ENCODE measurements at regions not wholly inside any gene's neighbourhood (a gene's known extent, or its start where the extent isn't known, plus 50 kb on each side); places are given as distances from the start of the nearest gene placed in this dataset.

DNA sequence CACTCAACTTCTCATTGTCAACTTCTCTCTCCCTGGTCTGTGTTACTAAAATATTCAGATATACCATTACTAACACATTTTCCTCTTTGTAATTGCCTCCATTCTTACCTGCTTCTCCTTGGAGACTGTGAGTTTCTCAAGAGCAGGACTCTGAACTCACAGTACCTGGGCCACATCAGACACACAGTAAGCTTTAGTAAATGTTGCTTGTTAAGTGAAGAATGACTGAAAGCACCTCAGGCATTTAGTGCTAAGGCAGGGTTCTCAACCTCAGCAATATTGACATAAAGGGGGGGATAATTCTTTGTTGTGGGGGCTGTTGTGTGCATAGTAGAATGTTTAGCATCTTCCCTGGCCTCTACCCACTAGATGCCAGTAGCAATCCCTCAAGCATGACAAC lies 72.0 kb upstream of the RAB11FIP2 start:
- no peak for TF ChIP-seq CTCF (IDR thresholded peaks at IDR 0.05; ENCODE audit: borderline replicate concordance, insufficient read depth, low read depth, low read length)
- H3K4me3 ChIP-seq (ENCODE audit: low read depth, low read length) = no peak overlapping the region

GRCh38 chr10:118116715-118117449 lies 70.1 kb upstream of the RAB11FIP2 start:
- no peak for TF ChIP-seq CTCF (IDR thresholded peaks at IDR 0.05; ENCODE audit: borderline replicate concordance, insufficient read depth, low read depth, low read length)
- H3K4me3 ChIP-seq (ENCODE audit: low read depth, low read length) = no peak overlapping the region

- no peak for TF ChIP-seq CTCF (IDR thresholded peaks at IDR 0.05; ENCODE audit: borderline replicate concordance, insufficient read depth, low read depth, low read length)
- H3K4me3 ChIP-seq (ENCODE audit: low read depth, low read length) = no peak overlapping the region
These were observed 69.6 kb upstream of the RAB11FIP2 start for GRCh38 chr10:118116362-118116714.

DNA sequence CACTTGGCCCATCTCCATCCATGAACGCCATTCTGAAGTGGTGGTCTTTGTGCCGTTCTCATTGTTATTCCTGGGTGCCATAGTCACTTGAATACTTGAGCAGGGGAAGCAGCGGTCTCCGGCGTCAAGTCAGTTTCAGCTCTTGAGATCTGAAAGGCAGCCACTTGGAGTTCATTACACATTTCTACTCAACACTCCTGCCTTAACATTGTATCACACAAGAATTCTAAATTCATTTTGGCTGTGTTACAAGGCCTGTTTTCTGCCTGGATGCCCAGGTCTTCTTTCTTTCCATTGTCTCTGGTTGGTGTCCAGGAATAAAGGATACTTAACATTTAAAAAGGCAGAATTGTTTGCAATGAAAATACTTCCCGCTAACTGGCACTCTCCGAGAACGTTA lies 69.0 kb upstream of the RAB11FIP2 start:
- TF ChIP-seq CTCF (IDR thresholded peaks at IDR 0.05; ENCODE audit: borderline replicate concordance, insufficient read depth, low read depth, low read length) = no peak
- H3K4me3 ChIP-seq (ENCODE audit: low read depth, low read length) = no peak overlapping the region

- H3K4me3 ChIP-seq (ENCODE audit: low read depth, low read length) = no peak overlapping the region
- no peak for TF ChIP-seq CTCF (IDR thresholded peaks at IDR 0.05; ENCODE audit: borderline replicate concordance, insufficient read depth, low read depth, low read length)
These were observed 68.3 kb upstream of the RAB11FIP2 start for GRCh38 chr10:118114992-118115391.

DNA sequence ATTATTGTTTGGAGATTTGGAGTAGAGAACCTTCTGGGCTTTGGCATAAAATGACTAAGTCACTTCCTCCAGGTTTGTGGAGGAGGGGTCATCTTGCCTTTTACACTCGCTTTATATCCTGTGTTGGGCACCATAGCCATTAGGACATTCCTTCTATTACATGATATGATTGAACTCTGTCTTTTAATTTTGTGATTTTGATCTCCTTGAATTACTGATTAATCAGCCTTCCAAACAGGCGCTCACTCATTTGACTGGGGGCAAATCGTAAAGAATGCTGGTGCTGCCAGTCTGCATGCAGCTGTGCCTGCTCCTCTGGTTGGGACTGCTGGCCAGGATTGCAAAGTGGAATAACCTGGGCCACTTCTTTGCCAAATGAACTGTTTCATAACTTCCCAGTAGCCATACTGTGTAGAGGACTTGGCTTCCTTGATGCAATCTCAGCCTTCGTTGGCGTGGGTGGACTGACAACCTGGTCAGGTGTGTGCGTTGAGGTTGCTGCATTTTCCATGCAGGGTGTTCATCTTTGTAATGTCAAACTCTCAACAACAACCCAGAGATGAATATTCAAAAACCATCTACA lies 65.9 kb upstream of the RAB11FIP2 start:
- H3K4me3 ChIP-seq (ENCODE audit: low read depth, low read length) = no peak overlapping the region
- no peak for TF ChIP-seq CTCF (IDR thresholded peaks at IDR 0.05; ENCODE audit: borderline replicate concordance, insufficient read depth, low read depth, low read length)

- no peak for TF ChIP-seq CTCF (IDR thresholded peaks at IDR 0.05; ENCODE audit: borderline replicate concordance, insufficient read depth, low read depth, low read length)
- no peak overlapping the region for H3K4me3 ChIP-seq (ENCODE audit: low read depth, low read length)
These were observed 64.0 kb upstream of the RAB11FIP2 start for GRCh38 chr10:118110750-118111149.

All from GM12875 (cell line).